Nephron (organoid): ENCODE measurements at regions not wholly inside any gene's neighbourhood (a gene's known extent, or its start where the extent isn't known, plus 50 kb on each side); places are given as distances from the start of the nearest gene placed in this dataset.

Experiments
- H3K27ac Mint-ChIP-seq, 3 experiments: 2 replicates each; pipeline ENCODE4 v1.8.0; 2020; ENCODE audit warnings: mixed read lengths in 3 of 3, mild to moderate bottlenecking in 2 of 3, moderate library complexity in 1 of 3
- H3K27me3 Mint-ChIP-seq: 2 replicates; pipeline ENCODE4 v1.8.0; 2021; ENCODE audit warnings: low read depth, mild to moderate bottlenecking, moderate library complexity, mixed read lengths
- H3K36me3 Mint-ChIP-seq: 2 replicates; pipeline ENCODE4 v1.8.0; 2020; ENCODE audit warnings: low read depth, mixed read lengths
- H3K4me1 Mint-ChIP-seq: 2 replicates; pipeline ENCODE4 v1.8.0; 2020; ENCODE audit warnings: mixed read lengths
- H3K4me3 Mint-ChIP-seq, 3 experiments: 2 replicates each; pipeline ENCODE4 v1.8.0; 2020; ENCODE audit warnings: mild to moderate bottlenecking in 3 of 3, mixed read lengths in 3 of 3, moderate library complexity in 2 of 3
- H3K9me3 Mint-ChIP-seq: 2 replicates; pipeline ENCODE4 v1.8.0; 2020; ENCODE audit warnings: mixed read lengths
- CTCF ChIP-seq, 3 experiments: fragments of 200-600 bp; sonication (generic); IDR thresholded peaks; one replicate each; pipeline ENCODE4 v1.5.0; 2021; ENCODE audit warnings: antibody characterized with exemption in 3 of 3; ENCODE audit not compliant: unreplicated experiment in 3 of 3

- TF ChIP-seq CTCF (IDR thresholded peaks at IDR 0.05; ENCODE audit: unreplicated experiment in 3 of 3): no peak
Observed at GRCh38 chr4:171629737-171630136, 183.5 kb upstream of the GALNTL6 start.

GRCh38 chr4:171629182-171629581 is 184.0 kb upstream of the GALNTL6 start:
- no peak overlapping the region for H3K4me3 Mint-ChIP-seq
- no peaks in the 10 kb centered on the region for H3K36me3 Mint-ChIP-seq
- H3K9me3 Mint-ChIP-seq: peaks cover 3% of the 10 kb centered on the region
- no peaks in the 10 kb centered on the region for H3K4me1 Mint-ChIP-seq
- no peak overlapping the region for H3K27ac Mint-ChIP-seq
- no peak for TF ChIP-seq CTCF (IDR thresholded peaks at IDR 0.05; ENCODE audit: unreplicated experiment in 3 of 3)
- H3K27me3 Mint-ChIP-seq: no peaks in the 10 kb centered on the region

More at GRCh38 chr4:171629737-171630136, 183.5 kb upstream of the GALNTL6 start:
- Mint-ChIP-seq H3K4me1 (no peaks in the 10 kb centered on the region), H3K27me3 (no peaks in the 10 kb centered on the region), H3K4me3 (no peak overlapping the region), H3K9me3 (peaks cover 3% of the 10 kb centered on the region), H3K27ac (no peak overlapping the region), H3K36me3 (no peaks in the 10 kb centered on the region)

GRCh38 chr4:171626554-171626953 is 186.7 kb upstream of the GALNTL6 start:
- no peak overlapping the region for H3K4me3 Mint-ChIP-seq
- no peak overlapping the region for H3K27ac Mint-ChIP-seq
- no peaks in the 10 kb centered on the region for H3K36me3 Mint-ChIP-seq
- H3K9me3 Mint-ChIP-seq: no peaks in the 10 kb centered on the region
- TF ChIP-seq CTCF (IDR thresholded peaks at IDR 0.05; ENCODE audit: unreplicated experiment in 3 of 3): no peak
- H3K27me3 Mint-ChIP-seq: no peaks in the 10 kb centered on the region
- no peaks in the 10 kb centered on the region for H3K4me1 Mint-ChIP-seq

- H3K27ac Mint-ChIP-seq: no peak overlapping the region
- H3K27me3 Mint-ChIP-seq: no peaks in the 10 kb centered on the region
- H3K4me3 Mint-ChIP-seq: no peak overlapping the region
- no peaks in the 10 kb centered on the region for H3K36me3 Mint-ChIP-seq
- no peaks in the 10 kb centered on the region for H3K4me1 Mint-ChIP-seq
- no peak for TF ChIP-seq CTCF (IDR thresholded peaks at IDR 0.05; ENCODE audit: unreplicated experiment in 3 of 3)
- no peaks in the 10 kb centered on the region for H3K9me3 Mint-ChIP-seq
Observed at GRCh38 chr4:171622729-171623128, 190.5 kb upstream of the GALNTL6 start.

- no peak overlapping the region for H3K27ac Mint-ChIP-seq
- no peaks in the 10 kb centered on the region for H3K36me3 Mint-ChIP-seq
- no peak overlapping the region for H3K4me3 Mint-ChIP-seq
Observed at GRCh38 chr4:171621646-171622045, 191.6 kb upstream of the GALNTL6 start.

More at GRCh38 chr4:171621646-171622045, 191.6 kb upstream of the GALNTL6 start:
- H3K27me3 Mint-ChIP-seq: no peaks in the 10 kb centered on the region
- no peaks in the 10 kb centered on the region for H3K9me3 Mint-ChIP-seq
- H3K4me1 Mint-ChIP-seq: no peaks in the 10 kb centered on the region
- TF ChIP-seq CTCF (IDR thresholded peaks at IDR 0.05; ENCODE audit: unreplicated experiment in 3 of 3): no peak
